ENCODE measurements at regions not wholly inside any gene's neighbourhood (a gene's known extent, or its start where the extent isn't known, plus 50 kb on each side); places are given as distances from the start of the nearest gene placed in this dataset.

DNA sequence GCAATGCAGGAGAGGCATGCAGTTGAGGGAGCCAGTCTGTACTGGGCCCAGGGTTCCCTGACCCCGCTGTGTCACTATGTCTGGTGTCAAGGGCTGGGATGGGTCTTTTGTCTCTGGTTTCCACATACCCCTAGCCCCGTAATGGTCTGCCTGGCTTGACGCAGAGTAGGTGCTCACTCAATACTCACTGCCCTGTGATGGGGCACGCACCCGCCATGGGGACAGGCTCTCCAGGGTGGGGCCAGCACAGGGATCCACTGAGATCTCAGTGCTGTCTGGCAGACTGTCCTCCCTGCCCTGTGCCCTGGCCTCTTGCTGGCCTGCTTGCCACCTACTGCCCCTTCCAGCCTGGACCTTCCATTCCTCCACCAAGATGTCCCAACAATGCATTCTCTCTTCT is 101.7 kb upstream of the CD82 start:
- Histone ChIP-seq H3K79me2 (ENCODE audit: control insufficient read depth, insufficient read depth, low read length) (no peaks in the 10 kb centered on the region), H3K4me1 (ENCODE audit: control insufficient read depth in 2 of 2, insufficient read depth in 2 of 2, low read length in 2 of 2) (no peaks in the 10 kb centered on the region), H3K4me2 (replicated peaks; ENCODE audit: low read depth, low read length, poor library complexity, severe bottlenecking) (no peak overlapping the region), H3K4me3 (ENCODE audit: control extremely low read depth in 1 of 5, extremely low read depth in 1 of 5, insufficient read depth in 1 of 5, low read depth in 2 of 5, low read length in 4 of 5) (no peak overlapping the region), H3K27me3 (replicated peaks in 1 of 4; ENCODE audit: control extremely low read depth in 1 of 4, control insufficient read depth in 3 of 4, insufficient read depth in 4 of 4, low read length in 3 of 4) (peaks cover 0 to 2% (median 0%) of the 10 kb centered on the region in 4 experiments), H3K9ac (ENCODE audit: low read length) (no peak overlapping the region), H3K36me3 (replicated peaks in 1 of 2; ENCODE audit: control extremely low read depth in 1 of 2, control insufficient read depth in 1 of 2, extremely low read depth in 1 of 2, insufficient read depth in 2 of 2, low read length in 1 of 2) (no peaks in the 10 kb centered on the region), H4K20me1 (ENCODE audit: control insufficient read depth, insufficient read depth, low read length, poor library complexity, severe bottlenecking) (no peaks in the 10 kb centered on the region), H3K27ac (ENCODE audit: low read length in 2 of 2) (no peak overlapping the region), H2AFZ (ENCODE audit: insufficient read depth, low read depth, low read length, poor library complexity, severe bottlenecking) (no peak overlapping the region), H3K9me3 (ENCODE audit: control extremely low read depth in 1 of 3, control insufficient read depth in 2 of 3, insufficient read depth in 1 of 3, low read length in 2 of 3) (peaks cover 0 to 22% (median 0%) of the 10 kb centered on the region in 3 donors)
- peaks cover 18% of the 10 kb centered on the region for H3K27me3 Mint-ChIP-seq
- H3K9me3 Mint-ChIP-seq (ENCODE audit: insufficient read depth) = no peaks in the 10 kb centered on the region
- intact Hi-C loops (cut with micrococcal nuclease) = no loop called here
- H3K27ac Mint-ChIP-seq = no peak overlapping the region
- H3K4me3 Mint-ChIP-seq = no peak overlapping the region
- H3K4me1 Mint-ChIP-seq = no peaks in the 10 kb centered on the region
- DNase-seq (no peak), ATAC-seq (ENCODE audit: low read depth) (no peak)
- POLR2A ChIA-PET = no interaction called here
- CTCF ChIA-PET = no interaction called here
- WGBS (ENCODE audit: insufficient coverage) = 96% methylated on average over 5 of the region's 5 CpGs
- TF ChIP-seq EZH2 (IDR thresholded peaks at IDR 0.05; ENCODE audit: borderline replicate concordance, insufficient read depth, low read depth, low read length, poor library complexity, severe bottlenecking) = no peak
- TF ChIP-seq, protein P1, sequence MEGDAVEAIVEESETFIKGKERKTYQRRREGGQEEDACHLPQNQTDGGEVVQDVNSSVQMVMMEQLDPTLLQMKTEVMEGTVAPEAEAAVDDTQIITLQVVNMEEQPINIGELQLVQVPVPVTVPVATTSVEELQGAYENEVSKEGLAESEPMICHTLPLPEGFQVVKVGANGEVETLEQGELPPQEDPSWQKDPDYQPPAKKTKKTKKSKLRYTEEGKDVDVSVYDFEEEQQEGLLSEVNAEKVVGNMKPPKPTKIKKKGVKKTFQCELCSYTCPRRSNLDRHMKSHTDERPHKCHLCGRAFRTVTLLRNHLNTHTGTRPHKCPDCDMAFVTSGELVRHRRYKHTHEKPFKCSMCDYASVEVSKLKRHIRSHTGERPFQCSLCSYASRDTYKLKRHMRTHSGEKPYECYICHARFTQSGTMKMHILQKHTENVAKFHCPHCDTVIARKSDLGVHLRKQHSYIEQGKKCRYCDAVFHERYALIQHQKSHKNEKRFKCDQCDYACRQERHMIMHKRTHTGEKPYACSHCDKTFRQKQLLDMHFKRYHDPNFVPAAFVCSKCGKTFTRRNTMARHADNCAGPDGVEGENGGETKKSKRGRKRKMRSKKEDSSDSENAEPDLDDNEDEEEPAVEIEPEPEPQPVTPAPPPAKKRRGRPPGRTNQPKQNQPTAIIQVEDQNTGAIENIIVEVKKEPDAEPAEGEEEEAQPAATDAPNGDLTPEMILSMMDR (IDR thresholded peaks at IDR 0.05) = no peak

GRCh38 chr11:44464741-44465140 is 100.7 kb upstream of the CD82 start:
- Mint-ChIP-seq H3K9me3 (ENCODE audit: insufficient read depth) (no peaks in the 10 kb centered on the region), H3K27ac (no peak overlapping the region), H3K27me3 (peaks cover 19% of the 10 kb centered on the region), H3K4me1 (no peaks in the 10 kb centered on the region), H3K4me3 (no peak overlapping the region)
- no peaks in the 10 kb centered on the region for H3K79me2 ChIP-seq (ENCODE audit: control insufficient read depth, insufficient read depth, low read length)
- H3K4me3 ChIP-seq (ENCODE audit: control extremely low read depth in 1 of 5, extremely low read depth in 1 of 5, insufficient read depth in 1 of 5, low read depth in 2 of 5, low read length in 4 of 5) = no peak overlapping the region
- ChIA-PET POLR2A (no interaction called here), CTCF (no interaction called here)
- no peaks in the 10 kb centered on the region for H4K20me1 ChIP-seq (ENCODE audit: control insufficient read depth, insufficient read depth, low read length, poor library complexity, severe bottlenecking)
- H3K4me2 ChIP-seq (replicated peaks; ENCODE audit: low read depth, low read length, poor library complexity, severe bottlenecking) = no peak overlapping the region
- peaks cover 0 to 22% (median 0%) of the 10 kb centered on the region in 3 donors for H3K9me3 ChIP-seq (ENCODE audit: control extremely low read depth in 1 of 3, control insufficient read depth in 2 of 3, insufficient read depth in 1 of 3, low read length in 2 of 3)
- no peak overlapping the region for H3K9ac ChIP-seq (ENCODE audit: low read length)
- intact Hi-C loops (cut with micrococcal nuclease) = no loop called here
- H3K27ac ChIP-seq (ENCODE audit: low read length in 2 of 2) = no peak overlapping the region
- TF ChIP-seq EZH2 (IDR thresholded peaks at IDR 0.05; ENCODE audit: borderline replicate concordance, insufficient read depth, low read depth, low read length, poor library complexity, severe bottlenecking) = no peak
- TF ChIP-seq, protein P1 (IDR thresholded peaks at IDR 0.05) = no peak
- no peaks in the 10 kb centered on the region for H3K4me1 ChIP-seq (ENCODE audit: control insufficient read depth in 2 of 2, insufficient read depth in 2 of 2, low read length in 2 of 2)
- H2AFZ ChIP-seq (ENCODE audit: insufficient read depth, low read depth, low read length, poor library complexity, severe bottlenecking) = no peak overlapping the region
- no CpG with 5 or more reads among the region's 1 CpG for WGBS (ENCODE audit: insufficient coverage)
- H3K36me3 ChIP-seq (replicated peaks in 1 of 2; ENCODE audit: control extremely low read depth in 1 of 2, control insufficient read depth in 1 of 2, extremely low read depth in 1 of 2, insufficient read depth in 2 of 2, low read length in 1 of 2) = no peaks in the 10 kb centered on the region
- ATAC-seq (ENCODE audit: low read depth) (no peak), DNase-seq (no peak)
- H3K27me3 ChIP-seq (replicated peaks in 1 of 4; ENCODE audit: control extremely low read depth in 1 of 4, control insufficient read depth in 3 of 4, insufficient read depth in 4 of 4, low read length in 3 of 4) = peaks cover 0 to 8% (median 0%) of the 10 kb centered on the region in 4 experiments
